PC-3 (cell line): ENCODE measurements at regions not wholly inside any gene's neighbourhood (a gene's known extent, or its start where the extent isn't known, plus 50 kb on each side); places are given as distances from the start of the nearest gene placed in this dataset.

ENCODE experiments used
- CTCF ChIP-seq: fragments of 300-600 bp; sonication (generic); conservative IDR thresholded peaks from 2 replicates; pipeline ENCODE4 v1.5.1; 2017; ENCODE audit warnings: antibody characterized with exemption, low read depth, mild to moderate bottlenecking, low read length
- EZH2 ChIP-seq: fragments of 300-600 bp; sonication (generic); IDR thresholded peaks from one replicate; pipeline ENCODE4 v1.6.1; 2017; ENCODE audit warnings: antibody characterized with exemption, mild to moderate bottlenecking, low read length; ENCODE audit not compliant: unreplicated experiment
- EZH2phosphoT487 ChIP-seq: fragments of 300-600 bp; sonication (generic); IDR thresholded peaks from 2 replicates; pipeline ENCODE4 v1.6.1; 2018; ENCODE audit warnings: mild to moderate bottlenecking, antibody characterized with exemption, low read length, borderline replicate concordance

- TF ChIP-seq CTCF (no peak), EZH2 (no peak), EZH2phosphoT487 (no peak)
Observed at GRCh38 chr7:33678569-33679335, 226.6 kb upstream of the BMPER start.
